ENCODE measurements at regions not wholly inside any gene's neighbourhood (a gene's known extent, or its start where the extent isn't known, plus 50 kb on each side); places are given as distances from the start of the nearest gene placed in this dataset.
"Not testable (repeated sequence)": the region's sequence is repeated elsewhere in the genome, so short reads cannot be mapped to it uniquely, and the experiment has no call there.

DNA sequence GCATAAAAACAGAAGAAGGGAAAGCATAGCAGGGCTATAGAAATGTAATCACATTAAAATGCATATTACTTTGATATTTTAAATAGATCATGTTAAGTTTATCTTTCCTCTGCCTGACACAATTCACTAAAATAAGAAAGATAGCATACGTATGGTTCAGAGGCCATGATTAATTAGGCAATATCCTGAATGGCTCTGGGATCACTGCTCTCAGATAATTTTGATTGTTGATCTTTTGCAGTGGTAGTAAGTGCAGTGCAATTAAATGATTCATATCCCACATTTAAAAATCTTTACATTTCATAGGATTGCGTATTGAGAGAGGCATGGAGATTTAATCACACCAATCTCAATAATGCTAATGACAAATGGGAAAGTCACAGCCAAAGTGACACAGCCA is 1040.7 kb downstream of the SOCS6 start:
- Mint-ChIP-seq H3K4me1 (no peaks in the 10 kb centered on the region), H3K4me3 (no peak overlapping the region), H3K36me3 (ENCODE audit: low read depth) (no peaks in the 10 kb centered on the region), H3K27me3 (no peaks in the 10 kb centered on the region), H3K27ac (no peak overlapping the region), H3K9me3 (no peaks in the 10 kb centered on the region)
- ATAC-seq (replicated peaks): no peak

DNA sequence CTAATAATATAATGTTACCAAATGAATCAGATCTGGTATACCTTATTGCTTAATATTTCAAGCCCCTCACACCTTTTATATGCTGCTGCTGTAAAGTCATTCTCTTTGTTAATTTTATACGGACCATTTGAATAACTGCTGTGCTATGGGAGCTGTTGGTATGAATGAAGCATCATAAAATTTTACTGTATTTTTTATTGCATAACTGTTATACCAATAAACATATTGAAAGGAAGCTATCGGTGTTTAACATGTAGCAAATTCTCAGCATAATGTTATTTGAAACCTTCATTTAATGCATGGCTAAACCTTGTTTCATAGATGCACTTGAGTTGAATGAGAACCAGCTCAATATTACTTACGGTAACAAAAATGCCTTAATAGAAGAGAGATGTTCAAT is 1040.3 kb downstream of the SOCS6 start:
- no peak overlapping the region for H3K4me3 Mint-ChIP-seq
- no peaks in the 10 kb centered on the region for H3K4me1 Mint-ChIP-seq
- H3K36me3 Mint-ChIP-seq (ENCODE audit: low read depth): no peaks in the 10 kb centered on the region
- no peaks in the 10 kb centered on the region for H3K27me3 Mint-ChIP-seq
- H3K27ac Mint-ChIP-seq: no peak overlapping the region
- no peak for ATAC-seq (replicated peaks)
- H3K9me3 Mint-ChIP-seq: no peaks in the 10 kb centered on the region

- no peaks in the 10 kb centered on the region for H3K27me3 Mint-ChIP-seq
- no peak for ATAC-seq (replicated peaks)
- H3K27ac Mint-ChIP-seq: no peak overlapping the region
- no peak overlapping the region for H3K4me3 Mint-ChIP-seq
- no peaks in the 10 kb centered on the region for H3K9me3 Mint-ChIP-seq
- no peaks in the 10 kb centered on the region for H3K4me1 Mint-ChIP-seq
- no peaks in the 10 kb centered on the region for H3K36me3 Mint-ChIP-seq (ENCODE audit: low read depth)
These were observed 1039.0 kb downstream of the SOCS6 start for GRCh38 chr18:71327850-71328249.

DNA sequence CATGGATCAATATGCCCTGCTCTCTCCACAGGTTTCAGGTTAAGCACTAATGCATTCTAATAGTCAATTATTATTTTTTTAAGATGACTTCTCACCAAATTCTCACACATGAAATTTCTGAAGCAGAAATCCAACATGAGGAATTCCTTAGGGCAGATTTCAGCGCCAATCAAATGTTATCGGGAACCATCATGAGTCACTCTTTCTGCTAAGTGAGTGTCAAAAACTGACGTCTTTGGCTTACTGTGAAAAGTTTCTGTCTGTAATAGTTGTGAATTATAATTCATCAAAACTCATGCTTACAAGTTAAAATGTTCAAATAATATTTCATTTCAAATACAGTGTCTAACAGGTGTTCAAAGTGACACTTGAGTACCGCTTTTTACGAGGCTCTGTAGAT is 1038.6 kb downstream of the SOCS6 start:
- no peaks in the 10 kb centered on the region for H3K9me3 Mint-ChIP-seq
- no peaks in the 10 kb centered on the region for H3K4me1 Mint-ChIP-seq
- no peaks in the 10 kb centered on the region for H3K36me3 Mint-ChIP-seq (ENCODE audit: low read depth)
- no peak overlapping the region for H3K4me3 Mint-ChIP-seq
- no peak for ATAC-seq (replicated peaks)
- no peak overlapping the region for H3K27ac Mint-ChIP-seq
- H3K27me3 Mint-ChIP-seq: no peaks in the 10 kb centered on the region

DNA sequence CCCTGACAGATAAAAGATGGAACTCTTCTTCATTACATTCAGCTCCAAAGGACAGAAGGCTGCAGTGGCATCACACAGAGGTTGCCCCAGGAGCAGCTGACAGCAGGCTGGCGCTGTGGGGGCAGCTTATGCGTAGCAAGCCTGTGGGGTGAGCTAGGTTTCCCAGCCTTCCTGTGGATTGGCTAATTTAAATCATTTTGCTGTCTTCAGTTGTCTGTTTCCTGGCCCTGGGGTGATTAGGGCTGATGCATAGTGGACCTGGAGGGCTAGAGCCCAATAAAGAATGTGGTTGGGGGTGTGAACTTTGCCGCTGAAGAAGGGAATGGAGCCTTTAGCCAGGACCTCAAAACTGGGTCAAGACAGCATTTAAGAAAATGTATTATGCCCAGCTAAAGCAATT is 1038.0 kb downstream of the SOCS6 start:
- H3K9me3 Mint-ChIP-seq: no peaks in the 10 kb centered on the region
- H3K36me3 Mint-ChIP-seq (ENCODE audit: low read depth): no peaks in the 10 kb centered on the region
- H3K27ac Mint-ChIP-seq: no peak overlapping the region
- no peaks in the 10 kb centered on the region for H3K27me3 Mint-ChIP-seq
- no peak for ATAC-seq (replicated peaks)
- H3K4me1 Mint-ChIP-seq: no peaks in the 10 kb centered on the region
- H3K4me3 Mint-ChIP-seq: no peak overlapping the region

DNA sequence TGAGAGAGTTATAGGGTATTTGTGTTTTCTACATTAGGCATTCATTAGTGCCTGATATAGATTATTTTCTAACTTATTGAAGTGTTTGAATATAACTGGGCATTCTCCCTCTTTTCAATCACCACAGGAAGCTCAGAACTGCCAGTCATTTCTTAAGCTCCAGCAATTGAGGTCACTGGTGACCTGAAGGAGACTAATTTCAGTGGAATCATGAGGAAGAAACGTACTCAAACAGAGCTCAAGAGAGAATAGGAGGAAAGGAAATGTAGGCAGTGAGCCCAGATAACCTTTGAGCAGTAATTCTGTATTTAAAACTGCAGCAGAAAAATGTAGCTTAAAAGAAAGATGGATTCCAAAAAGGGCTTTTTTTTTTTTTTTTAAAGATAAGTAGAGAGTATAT is 1035.5 kb downstream of the SOCS6 start:
- Mint-ChIP-seq H3K4me1 (no peaks in the 10 kb centered on the region), H3K9me3 (no peaks in the 10 kb centered on the region), H3K27me3 (no peaks in the 10 kb centered on the region), H3K4me3 (no peak overlapping the region), H3K36me3 (ENCODE audit: low read depth) (no peaks in the 10 kb centered on the region), H3K27ac (no peak overlapping the region)
- ATAC-seq (replicated peaks): no peak

DNA sequence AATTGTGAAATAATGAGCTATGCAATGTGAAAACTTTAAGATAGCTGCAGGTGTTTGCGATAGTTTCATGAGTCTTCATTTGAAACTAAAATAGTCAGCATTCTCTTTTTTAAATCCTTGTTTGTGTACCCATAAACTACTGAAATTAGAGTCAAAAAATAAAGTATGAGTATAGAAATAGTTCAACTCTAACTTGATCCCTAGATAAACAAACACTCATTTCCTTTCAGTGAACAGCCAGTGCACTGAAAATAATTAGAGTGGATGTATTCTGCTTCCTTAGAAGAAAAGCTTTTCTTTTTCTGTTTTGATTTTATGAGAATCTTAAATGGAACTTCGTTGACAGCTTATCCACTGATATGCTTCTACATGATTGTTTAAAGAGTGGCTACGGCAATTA is 1033.4 kb downstream of the SOCS6 start:
- Mint-ChIP-seq H3K9me3 (no peaks in the 10 kb centered on the region), H3K4me3 (no peak overlapping the region), H3K36me3 (ENCODE audit: low read depth) (no peaks in the 10 kb centered on the region), H3K27ac (no peak overlapping the region), H3K27me3 (no peaks in the 10 kb centered on the region), H3K4me1 (no peaks in the 10 kb centered on the region)
- no peak for ATAC-seq (replicated peaks)

DNA sequence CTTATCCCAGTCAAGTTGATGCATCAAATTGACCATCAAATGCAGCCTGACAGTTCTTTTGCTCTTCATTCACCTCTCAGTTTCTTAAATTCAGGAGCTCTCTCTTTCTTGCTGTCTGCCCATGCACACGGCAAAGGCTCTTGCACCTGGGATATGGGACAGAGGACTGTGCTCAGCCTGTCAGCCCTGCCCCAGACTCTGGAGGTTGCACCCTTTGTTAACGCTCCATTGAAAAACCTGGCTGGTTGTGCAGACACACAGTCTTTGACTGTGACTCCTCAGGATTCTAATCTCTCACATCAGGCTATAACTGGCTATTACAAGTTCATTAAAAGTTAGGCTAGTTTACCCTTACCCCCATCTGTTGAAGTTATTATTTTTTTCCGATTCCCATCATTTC is 1032.5 kb downstream of the SOCS6 start:
- no peak for ATAC-seq (replicated peaks)

GRCh38 chr18:71304856-71305255 is 1016.0 kb downstream of the SOCS6 start:
- Mint-ChIP-seq H3K27me3 (no peaks in the 10 kb centered on the region), H3K9me3 (peaks cover 4% of the 10 kb centered on the region), H3K4me3 (no peak overlapping the region), H3K36me3 (ENCODE audit: low read depth) (no peaks in the 10 kb centered on the region), H3K27ac (no peak overlapping the region), H3K4me1 (no peaks in the 10 kb centered on the region)
- no peak for ATAC-seq (replicated peaks)

More for the DNA sequence above, 1032.5 kb downstream of the SOCS6 start:
- no peaks in the 10 kb centered on the region for H3K9me3 Mint-ChIP-seq
- H3K4me3 Mint-ChIP-seq: no peak overlapping the region
- no peaks in the 10 kb centered on the region for H3K27me3 Mint-ChIP-seq
- no peaks in the 10 kb centered on the region for H3K4me1 Mint-ChIP-seq
- no peak overlapping the region for H3K27ac Mint-ChIP-seq
- H3K36me3 Mint-ChIP-seq (ENCODE audit: low read depth): no peaks in the 10 kb centered on the region

- not testable (repeated sequence) for H3K27ac Mint-ChIP-seq; H3K36me3 Mint-ChIP-seq (ENCODE audit: low read depth); H3K4me3 Mint-ChIP-seq; H3K9me3 Mint-ChIP-seq; ATAC-seq (replicated peaks); H3K4me1 Mint-ChIP-seq; H3K27me3 Mint-ChIP-seq
These were observed 1014.9 kb downstream of the SOCS6 start for GRCh38 chr18:71303743-71304142.

DNA sequence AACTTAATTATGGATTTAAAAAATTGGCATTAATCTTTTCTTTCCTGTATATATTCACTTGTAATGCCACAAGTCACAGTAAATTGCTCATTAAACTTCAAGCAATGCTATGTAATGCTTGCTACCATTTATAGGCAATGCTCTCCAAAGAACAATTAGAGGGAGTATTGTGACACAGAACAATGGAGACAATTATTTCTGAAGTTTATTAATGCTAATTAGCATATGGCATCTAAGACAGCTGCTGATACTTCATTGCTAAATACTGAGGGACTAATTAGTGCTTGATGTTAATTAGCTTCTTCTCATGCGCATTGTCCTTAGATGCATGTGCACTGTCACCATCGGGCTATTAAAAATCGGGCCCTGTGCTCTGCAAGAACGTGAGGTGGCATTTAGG is 1012.8 kb downstream of the SOCS6 start:
- Mint-ChIP-seq H3K9me3 (no peaks in the 10 kb centered on the region), H3K4me3 (no peak overlapping the region), H3K36me3 (ENCODE audit: low read depth) (no peaks in the 10 kb centered on the region), H3K27me3 (no peaks in the 10 kb centered on the region), H3K27ac (no peak overlapping the region), H3K4me1 (no peaks in the 10 kb centered on the region)
- no peak for ATAC-seq (replicated peaks)

DNA sequence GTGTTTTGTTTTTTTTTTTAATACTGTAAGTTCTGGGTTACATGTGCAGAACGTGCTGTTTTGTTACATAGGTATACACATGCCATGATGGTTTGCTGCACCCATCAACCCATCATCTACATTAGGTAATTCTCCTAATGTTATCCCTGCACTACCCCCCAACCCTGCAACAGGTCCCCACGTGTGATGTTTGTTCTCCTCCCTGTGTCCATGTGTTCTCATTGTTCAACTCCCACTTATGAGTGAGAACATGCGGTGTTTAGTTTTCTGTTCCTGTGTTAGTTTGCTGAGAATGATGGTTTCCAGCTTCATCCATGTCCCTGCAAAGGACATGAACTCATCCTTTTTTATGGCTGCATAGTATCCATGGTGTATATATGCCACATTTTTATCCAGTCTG is 1005.4 kb downstream of the SOCS6 start:
- H3K27ac Mint-ChIP-seq; H3K4me3 Mint-ChIP-seq; H3K4me1 Mint-ChIP-seq; H3K27me3 Mint-ChIP-seq; ATAC-seq (replicated peaks); H3K9me3 Mint-ChIP-seq; H3K36me3 Mint-ChIP-seq (ENCODE audit: low read depth): not testable (repeated sequence)

- H3K27ac Mint-ChIP-seq: no peak overlapping the region
- H3K27me3 Mint-ChIP-seq: no peaks in the 10 kb centered on the region
- H3K36me3 Mint-ChIP-seq (ENCODE audit: low read depth): no peaks in the 10 kb centered on the region
- no peaks in the 10 kb centered on the region for H3K4me1 Mint-ChIP-seq
- no peaks in the 10 kb centered on the region for H3K9me3 Mint-ChIP-seq
- no peak for ATAC-seq (replicated peaks)
- no peak overlapping the region for H3K4me3 Mint-ChIP-seq
These were observed 1004.5 kb downstream of the SOCS6 start for GRCh38 chr18:71293322-71293721.

GRCh38 chr18:71287268-71287667 is 998.4 kb downstream of the SOCS6 start:
- no peaks in the 10 kb centered on the region for H3K27me3 Mint-ChIP-seq
- no peaks in the 10 kb centered on the region for H3K9me3 Mint-ChIP-seq
- H3K4me3 Mint-ChIP-seq: no peak overlapping the region
- H3K36me3 Mint-ChIP-seq (ENCODE audit: low read depth): no peaks in the 10 kb centered on the region
- ATAC-seq (replicated peaks): no peak
- no peak overlapping the region for H3K27ac Mint-ChIP-seq
- no peaks in the 10 kb centered on the region for H3K4me1 Mint-ChIP-seq

DNA sequence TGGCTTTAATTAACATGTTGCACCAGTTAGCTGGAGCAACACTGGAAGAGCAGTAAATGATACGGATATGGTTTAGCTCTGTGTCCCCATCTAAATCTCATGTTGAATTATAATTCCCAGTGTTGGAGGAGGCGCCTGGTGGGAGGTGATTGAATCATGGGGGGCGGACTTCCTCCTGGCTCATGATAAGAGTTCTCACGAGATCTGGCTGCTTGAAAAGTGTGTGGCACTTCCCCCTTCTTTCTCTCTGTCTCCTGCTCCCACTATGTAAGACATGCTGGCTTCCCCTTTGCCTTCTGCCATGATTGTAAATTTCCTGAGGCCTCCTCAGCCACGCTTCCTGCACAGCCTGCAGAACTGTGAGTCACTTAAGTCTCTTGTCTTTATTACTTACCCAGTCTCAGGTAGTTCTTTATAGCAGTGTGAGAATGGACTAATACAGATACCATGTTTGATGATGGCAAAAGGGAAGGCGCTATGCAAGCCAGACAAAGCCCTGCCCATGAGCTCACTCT is 963.6 kb downstream of the SOCS6 start:
- Mint-ChIP-seq H3K36me3 (ENCODE audit: low read depth) (no peaks in the 10 kb centered on the region), H3K27ac (no peak overlapping the region), H3K4me1 (no peaks in the 10 kb centered on the region), H3K4me3 (no peak overlapping the region), H3K9me3 (no peaks in the 10 kb centered on the region), H3K27me3 (peaks cover 3% of the 10 kb centered on the region)
- ATAC-seq (replicated peaks): no peak

DNA sequence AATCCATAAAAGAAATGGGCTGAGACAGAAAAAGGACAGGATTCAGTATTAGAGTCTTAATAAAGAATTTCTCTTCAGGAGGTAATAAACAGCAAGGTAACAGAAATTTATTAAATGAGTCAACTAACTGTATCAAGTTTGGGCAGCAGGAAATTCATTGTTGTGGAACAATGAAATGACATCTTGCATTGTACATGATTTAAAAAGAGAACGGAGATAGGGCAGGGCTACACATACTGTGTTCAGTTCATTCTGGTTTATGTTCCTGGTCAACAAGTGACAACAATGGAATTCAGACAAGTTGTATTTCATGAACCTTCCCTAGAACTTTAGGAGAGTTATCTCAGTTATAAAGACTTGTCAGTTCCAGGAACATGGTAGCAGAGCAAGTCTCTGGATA is 961.3 kb downstream of the SOCS6 start:
- Mint-ChIP-seq H3K27me3 (peaks cover 3% of the 10 kb centered on the region), H3K27ac (no peak overlapping the region), H3K4me1 (no peaks in the 10 kb centered on the region), H3K9me3 (no peaks in the 10 kb centered on the region), H3K4me3 (no peak overlapping the region), H3K36me3 (ENCODE audit: low read depth) (no peaks in the 10 kb centered on the region)
- ATAC-seq (replicated peaks): no peak

Data from activated T-helper 17 cell treated with anti-CD3 and anti-CD28 coated beads, Interleukin-2, amount 50 U/mL, for 72 hours (primary cell).